Astrocyte of the spinal cord (primary cell): ENCODE measurements at regions not wholly inside any gene's neighbourhood (a gene's known extent, or its start where the extent isn't known, plus 50 kb on each side); places are given as distances from the start of the nearest gene placed in this dataset.

Source experiments
- DNase-seq: peaks from one replicate; pipeline ENCODE4 v3.0.0; 2011; ENCODE audit warnings: low read depth, low spot score
- H3K4me3 ChIP-seq: 2 replicates; pipeline ENCODE4 v1.5.1; 2011; ENCODE audit warnings: low read depth, mild to moderate bottlenecking, low read length, moderate library complexity
- in situ Hi-C: cut with HindIII; loops from 2 replicates; pipeline ENCODE4 v1.10.0; 2017; ENCODE audit warnings: low sequenced_read_pairs
- TF ChIP-seq, protein P1 (sequence below): IDR thresholded peaks from 2 replicates; pipeline ENCODE4 v1.5.1; 2012; ENCODE audit warnings: low read depth, mild to moderate bottlenecking, low read length, inconsistent platforms

DNA sequence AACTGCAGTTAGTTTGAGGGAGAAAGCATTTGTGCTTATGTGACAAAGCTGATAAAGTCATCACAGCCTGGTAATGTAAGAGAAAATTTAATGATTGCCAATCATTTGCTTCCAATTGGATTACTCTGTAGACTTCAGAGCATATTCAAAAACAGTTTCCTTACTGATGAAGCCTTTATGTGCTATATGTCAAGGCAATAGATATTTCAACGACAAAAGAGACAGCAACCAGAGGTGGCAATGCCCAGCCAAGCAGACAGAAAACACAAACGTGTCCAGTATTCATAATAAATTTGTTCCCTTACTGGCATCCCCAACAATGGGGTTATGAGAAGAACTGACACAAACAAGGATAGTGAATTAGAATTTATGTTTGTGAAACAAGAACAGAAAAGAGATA, 1840.3 kb upstream of the PCDH7 start:
- H3K4me3 ChIP-seq, result no peak overlapping the region
- no peak for DNase-seq
- in situ Hi-C loops, result no loop called here
- TF ChIP-seq, protein P1, sequence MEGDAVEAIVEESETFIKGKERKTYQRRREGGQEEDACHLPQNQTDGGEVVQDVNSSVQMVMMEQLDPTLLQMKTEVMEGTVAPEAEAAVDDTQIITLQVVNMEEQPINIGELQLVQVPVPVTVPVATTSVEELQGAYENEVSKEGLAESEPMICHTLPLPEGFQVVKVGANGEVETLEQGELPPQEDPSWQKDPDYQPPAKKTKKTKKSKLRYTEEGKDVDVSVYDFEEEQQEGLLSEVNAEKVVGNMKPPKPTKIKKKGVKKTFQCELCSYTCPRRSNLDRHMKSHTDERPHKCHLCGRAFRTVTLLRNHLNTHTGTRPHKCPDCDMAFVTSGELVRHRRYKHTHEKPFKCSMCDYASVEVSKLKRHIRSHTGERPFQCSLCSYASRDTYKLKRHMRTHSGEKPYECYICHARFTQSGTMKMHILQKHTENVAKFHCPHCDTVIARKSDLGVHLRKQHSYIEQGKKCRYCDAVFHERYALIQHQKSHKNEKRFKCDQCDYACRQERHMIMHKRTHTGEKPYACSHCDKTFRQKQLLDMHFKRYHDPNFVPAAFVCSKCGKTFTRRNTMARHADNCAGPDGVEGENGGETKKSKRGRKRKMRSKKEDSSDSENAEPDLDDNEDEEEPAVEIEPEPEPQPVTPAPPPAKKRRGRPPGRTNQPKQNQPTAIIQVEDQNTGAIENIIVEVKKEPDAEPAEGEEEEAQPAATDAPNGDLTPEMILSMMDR, result no peak

DNA sequence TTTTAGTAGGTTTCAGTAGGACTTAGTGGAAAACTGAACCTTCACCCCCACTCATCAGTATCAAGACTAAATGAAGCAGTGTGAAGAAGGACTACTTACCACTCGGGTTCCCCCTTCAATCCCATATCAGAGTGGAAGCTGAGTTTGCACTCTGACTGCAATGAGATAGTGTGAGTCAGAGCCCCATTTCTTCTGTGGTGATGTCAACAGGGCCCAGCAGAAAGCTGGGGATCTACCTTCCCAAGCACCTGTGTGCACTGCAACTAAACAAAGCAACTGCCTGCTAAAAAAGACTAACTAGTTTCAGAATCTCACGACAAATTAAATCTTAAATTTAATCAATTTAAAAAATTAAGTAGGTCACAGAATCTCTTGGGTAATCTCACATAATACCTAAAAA, 1837.0 kb upstream of the PCDH7 start:
- in situ Hi-C loops, result no loop called here
- TF ChIP-seq, protein P1, result no peak
- no peak overlapping the region for H3K4me3 ChIP-seq
- no peak for DNase-seq

DNA sequence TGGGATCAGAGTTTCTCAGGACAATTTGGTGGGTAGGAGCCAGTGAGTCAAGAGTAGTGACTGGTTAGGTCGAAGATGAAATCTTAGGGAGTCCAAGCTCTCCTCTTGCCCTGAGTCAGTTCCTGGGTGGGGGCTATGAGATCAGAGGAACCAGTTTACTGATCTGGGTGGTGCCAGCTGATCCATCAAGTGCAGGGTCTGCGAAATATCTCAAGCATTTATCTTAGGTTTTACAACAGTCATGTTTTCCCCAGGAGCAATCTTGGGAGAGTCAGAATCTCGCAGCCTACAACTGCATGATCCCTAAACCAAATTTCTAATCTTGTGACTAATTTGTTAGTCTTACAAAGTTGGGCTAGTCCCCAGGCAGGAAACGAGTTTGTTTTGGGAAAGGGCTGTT, 1833.2 kb upstream of the PCDH7 start:
- no peak overlapping the region for H3K4me3 ChIP-seq
- no peak for DNase-seq
- TF ChIP-seq, protein P1, result no peak
- in situ Hi-C loops, result no loop called here

DNA sequence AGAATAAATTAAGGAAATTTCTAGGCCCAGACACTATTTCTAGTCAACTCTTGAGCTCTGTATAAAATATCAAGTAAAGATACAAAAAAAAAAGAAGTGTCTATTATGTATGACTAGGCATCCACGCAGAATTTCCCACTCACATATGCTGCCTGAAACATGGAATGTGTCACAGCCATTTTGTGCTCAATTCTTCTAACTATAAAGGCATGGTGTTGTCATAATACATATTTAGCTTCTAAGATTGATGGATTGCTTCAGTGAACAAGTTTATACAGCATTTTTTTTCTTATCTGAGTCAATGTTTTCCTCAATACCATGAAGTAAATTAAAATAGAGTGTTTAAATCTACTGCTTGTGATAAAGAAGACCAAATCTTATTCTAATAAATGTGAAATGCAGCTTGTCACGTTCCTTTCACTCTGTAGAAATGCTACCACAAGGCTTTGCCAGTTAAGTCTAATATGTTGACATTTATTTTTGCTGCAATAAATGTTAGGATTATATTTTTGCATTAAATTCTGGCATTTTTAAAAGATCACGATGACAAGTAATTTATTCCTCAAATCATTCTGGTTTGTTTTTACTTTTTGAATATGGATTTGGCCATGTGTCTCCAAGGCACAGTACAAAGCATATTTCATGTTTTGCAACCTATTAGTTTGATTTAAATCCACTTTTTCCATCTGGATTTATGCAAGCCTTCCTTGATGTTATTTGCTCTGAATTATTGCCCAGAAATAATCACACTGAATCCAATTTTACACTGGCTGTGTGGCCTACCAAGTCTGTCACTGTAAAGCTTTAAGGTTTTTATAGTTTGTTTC, 1829.0 kb upstream of the PCDH7 start:
- TF ChIP-seq, protein P1, result no peak
- in situ Hi-C loops, result no loop called here
- H3K4me3 ChIP-seq, result no peak overlapping the region
- no peak for DNase-seq

DNA sequence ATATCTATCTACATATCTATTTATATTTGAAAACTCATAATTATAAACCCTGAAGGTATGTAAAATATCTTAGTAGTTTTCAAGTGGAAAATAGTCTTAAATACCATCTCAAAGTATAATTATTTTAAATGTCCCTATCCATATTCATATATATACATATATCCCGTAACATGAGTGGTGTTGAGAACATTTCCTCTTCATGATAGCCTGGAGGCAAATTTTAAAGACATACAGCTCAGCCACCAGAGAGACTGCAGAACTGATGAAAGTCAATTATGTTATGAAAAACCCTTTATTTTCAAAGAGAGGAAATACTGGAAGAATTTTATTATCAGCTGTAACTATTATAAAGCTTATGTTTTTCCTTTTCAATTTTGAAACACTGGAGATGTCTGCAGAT, 1806.7 kb upstream of the PCDH7 start:
- in situ Hi-C loops, result no loop called here
- no peak overlapping the region for H3K4me3 ChIP-seq
- TF ChIP-seq, protein P1, result no peak
- no peak for DNase-seq

DNA sequence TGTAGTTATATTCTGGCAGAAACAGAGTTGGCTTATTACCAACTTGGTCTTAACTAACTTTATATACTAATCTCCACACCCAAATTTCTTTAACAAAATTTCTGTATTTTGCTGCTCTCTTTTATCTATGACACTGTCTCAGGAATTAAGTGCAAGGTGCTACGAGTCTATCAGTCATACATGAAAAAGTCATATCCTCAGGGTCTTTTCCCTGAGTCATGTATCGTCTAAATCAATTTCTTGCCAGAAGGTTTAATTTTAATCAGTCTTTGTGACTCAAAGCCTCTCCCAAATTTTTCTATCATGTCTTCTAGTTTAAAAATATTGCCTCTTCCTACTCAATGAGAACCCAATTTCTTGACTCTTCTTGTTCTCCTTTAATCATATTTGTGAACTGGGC, 1803.6 kb upstream of the PCDH7 start:
- H3K4me3 ChIP-seq, result no peak overlapping the region
- in situ Hi-C loops, result no loop called here
- TF ChIP-seq, protein P1, result no peak
- no peak for DNase-seq
